Neural progenitor cell (in vitro differentiated cells): ENCODE measurements at regions not wholly inside any gene's neighbourhood (a gene's known extent, or its start where the extent isn't known, plus 50 kb on each side); places are given as distances from the start of the nearest gene placed in this dataset.

Experiments
- DNase-seq: peaks from one replicate; pipeline ENCODE4 v3.0.0-alpha.2; 2016; ENCODE audit warnings: low spot score
- H2AFZ ChIP-seq: fragments of 200-600 bp; sonication (generic); replicated peaks from 2 replicates; pipeline ENCODE4 v1.6.1; 2016; ENCODE audit warnings: antibody characterized with exemption
- H3F3A ChIP-seq: fragments of 200-600 bp; sonication (generic); 2 replicates; pipeline ENCODE4 v1.6.1; 2016; ENCODE audit warnings: antibody characterized with exemption, low read depth
- H3K27ac ChIP-seq: fragments of 200-600 bp; sonication (generic); 2 replicates; pipeline ENCODE4 v1.5.1; 2016; ENCODE audit warnings: mild to moderate bottlenecking
- H3K27me3 ChIP-seq: fragments of 200-600 bp; sonication (generic); 2 replicates; pipeline ENCODE4 v1.6.1; 2016; ENCODE audit warnings: mild to moderate bottlenecking, moderate library complexity
- H3K36me3 ChIP-seq: fragments of 200-600 bp; sonication (generic); 2 replicates; pipeline ENCODE4 v1.5.1; 2016
- H3K4me1 ChIP-seq: fragments of 200-600 bp; sonication (generic); 2 replicates; pipeline ENCODE4 v1.6.1; 2016; ENCODE audit warnings: mixed run types
- H3K4me2 ChIP-seq: fragments of 200-600 bp; sonication (generic); 2 replicates; pipeline ENCODE4 v1.6.1; 2016
- H3K4me3 ChIP-seq: fragments of 200-600 bp; sonication (generic); 2 replicates; pipeline ENCODE4 v1.5.1; 2016
- H3K79me2 ChIP-seq: fragments of 200-600 bp; sonication (generic); 2 replicates; pipeline ENCODE4 v1.6.1; 2016; ENCODE audit warnings: low read depth
- H3K9ac ChIP-seq: fragments of 200-600 bp; sonication (generic); 2 replicates; pipeline ENCODE4 v1.6.1; 2016
- H3K9me3 ChIP-seq: fragments of 200-600 bp; sonication (generic); 2 replicates; pipeline ENCODE4 v1.5.1; 2016; ENCODE audit warnings: low read depth
- H4K20me1 ChIP-seq: fragments of 200-600 bp; sonication (generic); 2 replicates; pipeline ENCODE4 v1.6.1; 2016; ENCODE audit warnings: low read depth
- H3K27ac Mint-ChIP-seq: 3 replicates; pipeline ENCODE4 v1.8.0; 2021; ENCODE audit warnings: mixed read lengths
- H3K27me3 Mint-ChIP-seq: 2 replicates; pipeline ENCODE4 v1.8.0; 2022; ENCODE audit warnings: low read depth, mild to moderate bottlenecking, inconsistent platforms, moderate library complexity, mixed read lengths; ENCODE audit not compliant: insufficient read depth
- H3K36me3 Mint-ChIP-seq: 3 replicates; pipeline ENCODE4 v1.8.0; 2021; ENCODE audit warnings: mixed read lengths
- H3K4me1 Mint-ChIP-seq: 3 replicates; pipeline ENCODE4 v1.8.0; 2021; ENCODE audit warnings: mixed read lengths
- H3K4me3 Mint-ChIP-seq: 3 replicates; pipeline ENCODE4 v1.8.0; 2021; ENCODE audit warnings: mild to moderate bottlenecking, moderate library complexity, mixed read lengths
- H3K9me3 Mint-ChIP-seq: 3 replicates; pipeline ENCODE4 v1.8.0; 2020; ENCODE audit warnings: mixed read lengths
- CTCF ChIP-seq: fragments of 200-600 bp; sonication (generic); IDR thresholded peaks from 2 replicates; pipeline ENCODE4 v1.5.1; 2017; ENCODE audit warnings: antibody characterized with exemption, mild to moderate bottlenecking
- EZH2 ChIP-seq: fragments of 200-600 bp; sonication (generic); IDR thresholded peaks from 2 replicates; pipeline ENCODE4 v1.6.1; 2017; ENCODE audit warnings: antibody characterized with exemption, mild to moderate bottlenecking, moderate library complexity
- EZH2phosphoT487 ChIP-seq: fragments of 200-600 bp; sonication (generic); IDR thresholded peaks from 2 replicates; pipeline ENCODE4 v1.6.1; 2017; ENCODE audit warnings: antibody characterized with exemption

GRCh38 chr2:15685143-15685542 lies 93.5 kb downstream of the DDX1 start:
- Histone ChIP-seq H4K20me1 (no peaks in the 10 kb centered on the region), H3K79me2 (no peaks in the 10 kb centered on the region), H3K27ac (no peak overlapping the region), H3K36me3 (no peaks in the 10 kb centered on the region), H3K4me1 (peaks cover 12% of the 10 kb centered on the region), H3K9me3 (no peaks in the 10 kb centered on the region), H2AFZ (no peak overlapping the region), H3K9ac (no peak overlapping the region), H3K27me3 (no peaks in the 10 kb centered on the region), H3K4me2 (no peak overlapping the region), H3K4me3 (no peak overlapping the region), H3F3A (no peaks in the 10 kb centered on the region)
- H3K36me3 Mint-ChIP-seq, result no peaks in the 10 kb centered on the region
- DNase-seq, result no peak
- peaks cover 22% of the 10 kb centered on the region for H3K4me1 Mint-ChIP-seq
- H3K27me3 Mint-ChIP-seq, result peaks cover 8% of the 10 kb centered on the region
- H3K4me3 Mint-ChIP-seq, result no peak overlapping the region
- no peak overlapping the region for H3K27ac Mint-ChIP-seq
- TF ChIP-seq EZH2phosphoT487 (no peak), CTCF (no peak), EZH2 (no peak)
- H3K9me3 Mint-ChIP-seq, result peaks cover 11% of the 10 kb centered on the region

GRCh38 chr2:15686643-15687042 lies 95.0 kb downstream of the DDX1 start:
- peaks cover 22% of the 10 kb centered on the region for H3K4me1 Mint-ChIP-seq
- no peak overlapping the region for H3K27ac Mint-ChIP-seq
- peaks cover 9% of the 10 kb centered on the region for H3K27me3 Mint-ChIP-seq
- H3K27me3 ChIP-seq, result no peaks in the 10 kb centered on the region
- H3K9me3 Mint-ChIP-seq, result peaks cover 6% of the 10 kb centered on the region
- no peaks in the 10 kb centered on the region for H3K36me3 ChIP-seq
- H3K4me3 Mint-ChIP-seq, result no peak overlapping the region
- no peaks in the 10 kb centered on the region for H3K9me3 ChIP-seq
- no peak overlapping the region for H3K4me3 ChIP-seq
- TF ChIP-seq CTCF (no peak), EZH2 (no peak), EZH2phosphoT487 (no peak)
- H4K20me1 ChIP-seq, result no peaks in the 10 kb centered on the region
- H3K4me2 ChIP-seq, result no peak overlapping the region
- H3F3A ChIP-seq, result no peaks in the 10 kb centered on the region
- no peak overlapping the region for H2AFZ ChIP-seq
- DNase-seq, result no peak
- H3K36me3 Mint-ChIP-seq, result no peaks in the 10 kb centered on the region
- peaks cover 12% of the 10 kb centered on the region for H3K4me1 ChIP-seq
- no peak overlapping the region for H3K9ac ChIP-seq
- no peaks in the 10 kb centered on the region for H3K79me2 ChIP-seq
- no peak overlapping the region for H3K27ac ChIP-seq

- no peaks in the 10 kb centered on the region for H3K36me3 Mint-ChIP-seq
- H3K4me1 Mint-ChIP-seq, result peaks cover 22% of the 10 kb centered on the region
- no peaks in the 10 kb centered on the region for H4K20me1 ChIP-seq
- no peak overlapping the region for H3K27ac ChIP-seq
- H3K9ac ChIP-seq, result no peak overlapping the region
- H3K4me3 ChIP-seq, result no peak overlapping the region
- no peak for DNase-seq
- H3K79me2 ChIP-seq, result no peaks in the 10 kb centered on the region
- no peak overlapping the region for H3K4me3 Mint-ChIP-seq
- H3F3A ChIP-seq, result no peaks in the 10 kb centered on the region
- no peaks in the 10 kb centered on the region for H3K9me3 ChIP-seq
- peaks cover 7% of the 10 kb centered on the region for H3K27me3 Mint-ChIP-seq
- peaks cover 12% of the 10 kb centered on the region for H3K4me1 ChIP-seq
- no peak overlapping the region for H2AFZ ChIP-seq
- no peaks in the 10 kb centered on the region for H3K27me3 ChIP-seq
- no peak for TF ChIP-seq CTCF
- no peak for TF ChIP-seq EZH2
- no peak for TF ChIP-seq EZH2phosphoT487
- H3K4me2 ChIP-seq, result no peak overlapping the region
- H3K9me3 Mint-ChIP-seq, result peaks cover 2% of the 10 kb centered on the region
- H3K36me3 ChIP-seq, result no peaks in the 10 kb centered on the region
- no peak overlapping the region for H3K27ac Mint-ChIP-seq
Observed at GRCh38 chr2:15687243-15687642, 95.6 kb downstream of the DDX1 start.

- peaks cover 22% of the 10 kb centered on the region for H3K4me1 Mint-ChIP-seq
- Histone ChIP-seq H3K4me3 (no peak overlapping the region), H2AFZ (no peak overlapping the region), H3K4me2 (no peak overlapping the region), H3K27me3 (no peaks in the 10 kb centered on the region), H3K27ac (no peak overlapping the region), H3F3A (no peaks in the 10 kb centered on the region), H3K9me3 (no peaks in the 10 kb centered on the region), H3K36me3 (no peaks in the 10 kb centered on the region), H4K20me1 (no peaks in the 10 kb centered on the region), H3K9ac (no peak overlapping the region), H3K4me1 (peaks cover 12% of the 10 kb centered on the region), H3K79me2 (no peaks in the 10 kb centered on the region)
- peaks cover 2% of the 10 kb centered on the region for H3K9me3 Mint-ChIP-seq
- peaks cover 7% of the 10 kb centered on the region for H3K27me3 Mint-ChIP-seq
- no peak overlapping the region for H3K4me3 Mint-ChIP-seq
- no peak overlapping the region for H3K27ac Mint-ChIP-seq
- no peak for DNase-seq
- H3K36me3 Mint-ChIP-seq, result no peaks in the 10 kb centered on the region
- TF ChIP-seq EZH2, result no peak
Observed at GRCh38 chr2:15687720-15688119, 96.1 kb downstream of the DDX1 start.
